ENCODE measurements at regions not wholly inside any gene's neighbourhood (a gene's known extent, or its start where the extent isn't known, plus 50 kb on each side); places are given as distances from the start of the nearest gene placed in this dataset.
A peak's percentile ranks its signal among the peaks of the same experiment; 100 is the strongest.

DNA sequence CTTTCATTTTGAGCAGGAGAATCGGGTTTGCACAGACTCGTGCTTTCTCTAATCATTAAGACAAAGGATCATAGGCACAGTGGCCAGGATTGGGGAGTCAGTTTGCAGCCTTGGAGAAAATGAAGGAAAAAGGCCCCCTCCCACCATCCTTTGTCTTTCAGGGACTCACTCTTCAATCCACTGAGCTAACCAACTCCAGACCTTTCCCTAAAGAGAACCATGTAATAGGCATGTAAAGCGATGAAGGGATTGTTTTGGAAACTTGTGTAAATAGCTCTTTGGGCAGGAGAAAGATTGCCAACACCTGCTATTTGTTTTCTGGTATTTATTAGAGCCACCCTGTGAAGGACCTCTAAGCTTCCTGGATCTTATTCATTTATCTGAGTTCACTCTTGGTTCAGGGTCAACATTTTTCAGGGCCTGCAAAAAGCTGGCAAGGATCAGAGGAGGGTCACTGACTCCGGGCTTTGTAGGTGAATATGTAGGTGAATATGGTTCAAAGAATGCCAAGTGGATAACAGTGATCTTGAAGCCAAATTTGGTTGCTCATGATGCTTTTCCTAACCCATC, 192.6 kb upstream of the FGGY start:
- H3K36me3 Mint-ChIP-seq (ENCODE audit: unreplicated experiment) = no peaks in the 10 kb centered on the region
- peaks cover 10% of the 10 kb centered on the region for H3K4me1 Mint-ChIP-seq (ENCODE audit: unreplicated experiment)
- no peak overlapping the region for H3K4me3 Mint-ChIP-seq (ENCODE audit: unreplicated experiment)
- no peak for DNase-seq (ENCODE audit: extremely low spot score, unreplicated experiment)
- TF ChIP-seq, protein P1, sequence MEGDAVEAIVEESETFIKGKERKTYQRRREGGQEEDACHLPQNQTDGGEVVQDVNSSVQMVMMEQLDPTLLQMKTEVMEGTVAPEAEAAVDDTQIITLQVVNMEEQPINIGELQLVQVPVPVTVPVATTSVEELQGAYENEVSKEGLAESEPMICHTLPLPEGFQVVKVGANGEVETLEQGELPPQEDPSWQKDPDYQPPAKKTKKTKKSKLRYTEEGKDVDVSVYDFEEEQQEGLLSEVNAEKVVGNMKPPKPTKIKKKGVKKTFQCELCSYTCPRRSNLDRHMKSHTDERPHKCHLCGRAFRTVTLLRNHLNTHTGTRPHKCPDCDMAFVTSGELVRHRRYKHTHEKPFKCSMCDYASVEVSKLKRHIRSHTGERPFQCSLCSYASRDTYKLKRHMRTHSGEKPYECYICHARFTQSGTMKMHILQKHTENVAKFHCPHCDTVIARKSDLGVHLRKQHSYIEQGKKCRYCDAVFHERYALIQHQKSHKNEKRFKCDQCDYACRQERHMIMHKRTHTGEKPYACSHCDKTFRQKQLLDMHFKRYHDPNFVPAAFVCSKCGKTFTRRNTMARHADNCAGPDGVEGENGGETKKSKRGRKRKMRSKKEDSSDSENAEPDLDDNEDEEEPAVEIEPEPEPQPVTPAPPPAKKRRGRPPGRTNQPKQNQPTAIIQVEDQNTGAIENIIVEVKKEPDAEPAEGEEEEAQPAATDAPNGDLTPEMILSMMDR (IDR thresholded peaks at IDR 0.05) = no peak
- no peak overlapping the region for H3K27ac Mint-ChIP-seq (ENCODE audit: unreplicated experiment)
- H3K27me3 Mint-ChIP-seq (ENCODE audit: unreplicated experiment) = no peaks in the 10 kb centered on the region
- H3K9me3 Mint-ChIP-seq (ENCODE audit: unreplicated experiment) = no peaks in the 10 kb centered on the region

DNA sequence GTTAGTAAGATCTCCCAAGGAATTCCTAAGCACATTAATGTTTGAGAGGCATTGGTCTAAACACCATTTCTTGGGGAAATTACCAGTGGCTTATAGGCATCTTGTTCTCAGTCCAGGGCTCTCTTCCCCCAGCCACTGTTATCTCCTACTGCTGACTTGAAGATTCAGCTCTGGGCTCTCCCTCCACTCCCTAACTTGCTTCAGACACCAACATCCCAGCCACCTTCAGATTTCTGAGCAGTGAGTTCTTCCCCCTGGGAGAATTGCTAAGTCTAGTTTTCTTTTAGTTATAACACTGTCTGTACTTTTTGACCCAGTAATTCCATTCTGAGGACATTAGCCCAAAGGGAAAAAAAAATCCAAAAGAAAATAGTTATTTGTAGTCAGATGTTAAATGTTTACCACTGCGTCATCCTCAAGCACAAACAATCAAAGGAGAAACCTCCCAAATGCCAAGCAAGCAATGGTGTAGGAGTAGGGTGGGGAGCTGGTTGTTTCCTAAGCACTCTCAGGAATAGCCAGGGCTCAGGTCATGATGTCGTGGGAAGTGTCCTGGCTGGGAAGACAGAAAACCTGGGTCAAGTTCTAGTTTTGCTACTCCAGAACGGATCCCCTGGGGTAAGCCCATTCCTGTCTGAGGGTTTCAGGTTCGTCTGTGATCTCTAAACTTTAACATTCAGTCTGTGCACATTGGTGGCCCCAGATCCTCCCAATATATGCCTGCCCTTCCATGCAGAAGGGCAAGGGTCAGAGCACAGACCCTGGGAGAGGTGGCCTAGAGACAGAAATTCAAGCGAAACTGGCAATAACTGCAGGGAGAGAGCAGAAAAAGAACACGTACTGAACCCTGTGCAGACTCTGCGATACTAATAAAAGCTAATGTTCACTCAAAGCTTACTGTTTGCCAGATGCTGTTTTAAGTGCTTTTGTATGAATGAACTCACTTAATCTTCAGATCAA, 191.1 kb upstream of the FGGY start:
- Mint-ChIP-seq H3K9me3 (ENCODE audit: unreplicated experiment) (no peaks in the 10 kb centered on the region), H3K4me1 (ENCODE audit: unreplicated experiment) (peaks cover 10% of the 10 kb centered on the region), H3K27ac (ENCODE audit: unreplicated experiment) (peak overlapping the region; percentile 11), H3K27me3 (ENCODE audit: unreplicated experiment) (no peaks in the 10 kb centered on the region), H3K36me3 (ENCODE audit: unreplicated experiment) (no peaks in the 10 kb centered on the region), H3K4me3 (ENCODE audit: unreplicated experiment) (no peak overlapping the region)
- TF ChIP-seq, protein P1 (IDR thresholded peaks at IDR 0.05) = no peak
- DNase-seq (ENCODE audit: extremely low spot score, unreplicated experiment) = no peak

DNA sequence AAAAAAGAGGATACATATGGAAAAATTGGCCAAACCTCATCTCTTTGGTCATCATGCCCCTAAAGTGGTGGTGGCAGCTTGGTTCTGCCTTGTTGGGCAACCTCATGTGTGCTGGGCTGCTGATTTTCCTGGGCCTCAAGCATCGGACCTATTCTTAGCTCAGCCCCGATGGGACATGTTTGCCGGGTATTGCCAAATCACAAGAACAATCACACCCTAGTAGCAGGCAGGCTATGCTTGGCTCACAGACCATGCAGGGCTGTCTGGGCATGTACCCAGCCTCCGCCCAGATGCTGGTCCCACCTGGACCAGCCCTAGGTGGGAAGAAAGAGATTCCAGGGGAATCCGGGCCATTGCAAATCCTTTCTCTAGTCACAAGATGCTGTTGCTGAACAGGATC, 189.4 kb upstream of the FGGY start:
- no peak overlapping the region for H3K4me3 Mint-ChIP-seq (ENCODE audit: unreplicated experiment)
- TF ChIP-seq, protein P1 (IDR thresholded peaks at IDR 0.05) = no peak
- no peak overlapping the region for H3K27ac Mint-ChIP-seq (ENCODE audit: unreplicated experiment)
- H3K9me3 Mint-ChIP-seq (ENCODE audit: unreplicated experiment) = no peaks in the 10 kb centered on the region
- H3K36me3 Mint-ChIP-seq (ENCODE audit: unreplicated experiment) = no peaks in the 10 kb centered on the region
- no peaks in the 10 kb centered on the region for H3K27me3 Mint-ChIP-seq (ENCODE audit: unreplicated experiment)
- DNase-seq (ENCODE audit: extremely low spot score, unreplicated experiment) = no peak
- H3K4me1 Mint-ChIP-seq (ENCODE audit: unreplicated experiment) = peaks cover 10% of the 10 kb centered on the region

DNA sequence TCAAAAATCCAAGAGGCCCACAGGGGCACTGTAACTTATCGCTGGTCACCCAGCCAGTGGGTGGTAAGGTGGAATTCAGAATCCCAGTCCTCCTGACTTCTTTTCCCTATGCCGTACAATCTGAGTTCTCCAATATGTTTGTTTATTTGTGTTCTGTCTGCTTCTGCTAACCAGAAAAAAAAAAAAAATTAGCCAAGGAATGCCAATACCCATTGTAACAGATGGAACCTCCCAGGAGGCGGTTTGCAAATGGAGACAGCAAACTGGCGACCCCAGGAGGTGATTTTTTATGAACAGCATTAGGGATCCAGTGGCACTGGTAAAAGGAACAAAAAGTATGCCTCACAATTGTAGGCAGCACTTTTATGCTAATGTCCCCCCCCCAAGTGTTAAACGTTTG, 189.0 kb upstream of the FGGY start:
- H3K4me1 Mint-ChIP-seq (ENCODE audit: unreplicated experiment) = peaks cover 13% of the 10 kb centered on the region
- no peaks in the 10 kb centered on the region for H3K36me3 Mint-ChIP-seq (ENCODE audit: unreplicated experiment)
- TF ChIP-seq, protein P1 (IDR thresholded peaks at IDR 0.05) = no peak
- no peaks in the 10 kb centered on the region for H3K9me3 Mint-ChIP-seq (ENCODE audit: unreplicated experiment)
- DNase-seq (ENCODE audit: extremely low spot score, unreplicated experiment) = no peak
- no peak overlapping the region for H3K4me3 Mint-ChIP-seq (ENCODE audit: unreplicated experiment)
- H3K27ac Mint-ChIP-seq (ENCODE audit: unreplicated experiment) = no peak overlapping the region
- no peaks in the 10 kb centered on the region for H3K27me3 Mint-ChIP-seq (ENCODE audit: unreplicated experiment)

All from osteocyte (in vitro differentiated cells).